MM.1S (cell line): ENCODE measurements at regions not wholly inside any gene's neighbourhood (a gene's known extent, or its start where the extent isn't known, plus 50 kb on each side); places are given as distances from the start of the nearest gene placed in this dataset.

Source experiments
- DNase-seq: peaks from one replicate; pipeline ENCODE4 v3.0.0-alpha.2; 2015
- H2AFZ ChIP-seq: fragments of 300-600 bp; sonication (generic); 2 replicates; pipeline ENCODE4 v1.6.0; 2016; ENCODE audit warnings: antibody characterized with exemption, low read length
- H3F3A ChIP-seq: fragments of 300-600 bp; sonication (generic); 2 replicates; pipeline ENCODE4 v1.6.1; 2016; ENCODE audit warnings: mild to moderate bottlenecking, antibody characterized with exemption, low read length, moderate library complexity, mixed read lengths; ENCODE audit not compliant: insufficient read depth
- H3K27ac ChIP-seq: fragments of 300-600 bp; sonication (generic); 2 replicates; pipeline ENCODE4 v1.5.1; 2016; ENCODE audit warnings: mild to moderate bottlenecking, low read length
- H3K27me3 ChIP-seq: fragments of 300-600 bp; sonication (generic); replicated peaks from 2 replicates; pipeline ENCODE4 v1.6.0; 2016; ENCODE audit warnings: low read length; ENCODE audit not compliant: insufficient read depth
- H3K36me3 ChIP-seq: fragments of 300-600 bp; sonication (generic); replicated peaks from 2 replicates; pipeline ENCODE4 v1.6.1; 2016; ENCODE audit warnings: mild to moderate bottlenecking, low read length, mixed read lengths; ENCODE audit not compliant: insufficient read depth
- H3K4me1 ChIP-seq: fragments of 300-600 bp; sonication (generic); 2 replicates; pipeline ENCODE4 v1.6.1; 2016; ENCODE audit warnings: low read length, mixed read lengths
- H3K4me2 ChIP-seq: fragments of 300-600 bp; sonication (generic); 2 replicates; pipeline ENCODE4 v1.6.0; 2016; ENCODE audit warnings: low read depth, low read length
- H3K4me3 ChIP-seq: fragments of 300-600 bp; sonication (generic); 2 replicates; pipeline ENCODE4 v1.5.1; 2016; ENCODE audit warnings: low read length, mixed read lengths
- H3K79me2 ChIP-seq: fragments of 300-600 bp; sonication (generic); 2 replicates; pipeline ENCODE4 v1.6.1; 2016; ENCODE audit warnings: mixed run types, low read length, mixed read lengths
- H3K9ac ChIP-seq: fragments of 300-600 bp; sonication (generic); 2 replicates; pipeline ENCODE4 v1.6.1; 2016; ENCODE audit warnings: low read length, mixed read lengths
- H3K9me2 ChIP-seq: fragments of 300-600 bp; sonication (generic); replicated peaks from 2 replicates; pipeline ENCODE4 v1.6.1; 2016; ENCODE audit warnings: mild to moderate bottlenecking, low read length, mixed read lengths; ENCODE audit not compliant: insufficient read depth
- H3K9me3 ChIP-seq: fragments of 300-600 bp; sonication (generic); replicated peaks from 2 replicates; pipeline ENCODE4 v1.6.1; 2016; ENCODE audit warnings: mild to moderate bottlenecking, low read length, mixed read lengths; ENCODE audit not compliant: insufficient read depth
- H4K20me1 ChIP-seq: fragments of 300-600 bp; sonication (generic); 2 replicates; pipeline ENCODE4 v1.6.1; 2016; ENCODE audit warnings: mild to moderate bottlenecking, low read length, moderate library complexity, mixed read lengths; ENCODE audit not compliant: insufficient read depth
- EZH2 ChIP-seq: fragments of 300-600 bp; sonication (generic); optimal IDR thresholded peaks from 2 replicates; pipeline ENCODE3; 2017; ENCODE audit warnings: low read depth, mild to moderate bottlenecking, antibody characterized with exemption, low read length, mixed read lengths
- EZH2phosphoT487 ChIP-seq: fragments of 300-600 bp; sonication (generic); IDR thresholded peaks from 2 replicates; pipeline ENCODE4 v1.6.1; 2018; ENCODE audit warnings: antibody characterized with exemption, low read length
- TF ChIP-seq, protein P1 (sequence below): fragments of 300-600 bp; sonication (generic); IDR thresholded peaks from 2 replicates; pipeline ENCODE4 v1.5.1; 2016; ENCODE audit warnings: antibody characterized with exemption, low read length, mixed read lengths

DNA sequence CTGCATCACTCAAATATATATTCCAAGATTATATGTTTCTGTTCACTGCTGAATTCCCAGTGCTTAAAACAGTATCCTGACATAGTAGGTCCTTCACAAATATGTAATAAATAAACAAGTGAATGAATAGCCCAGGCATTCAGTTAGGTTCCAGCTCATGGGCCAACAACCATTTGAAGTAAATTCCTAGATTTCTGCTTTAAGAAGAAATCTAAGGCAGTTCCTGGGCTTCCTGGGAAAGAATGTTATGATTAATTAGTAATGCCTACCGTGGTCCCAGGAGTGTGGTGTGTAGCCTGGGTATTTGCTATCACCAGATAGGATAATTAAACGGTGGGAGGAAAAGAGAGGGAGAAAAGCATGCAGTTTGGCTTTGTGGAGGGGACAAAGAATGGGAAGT, 576.8 kb downstream of the SOX6 start:
- Histone ChIP-seq H2AFZ (no peak overlapping the region), H3K9me3 (no peaks in the 10 kb centered on the region), H3K36me3 (no peaks in the 10 kb centered on the region), H3K4me1 (no peaks in the 10 kb centered on the region), H3K9me2 (no peaks in the 10 kb centered on the region), H3K27ac (no peak overlapping the region), H3K9ac (no peak overlapping the region), H3F3A (no peaks in the 10 kb centered on the region), H3K27me3 (no peaks in the 10 kb centered on the region), H3K4me3 (no peak overlapping the region), H3K79me2 (no peaks in the 10 kb centered on the region), H4K20me1 (no peaks in the 10 kb centered on the region), H3K4me2 (no peak overlapping the region)
- no peak for DNase-seq
- TF ChIP-seq, protein P1, sequence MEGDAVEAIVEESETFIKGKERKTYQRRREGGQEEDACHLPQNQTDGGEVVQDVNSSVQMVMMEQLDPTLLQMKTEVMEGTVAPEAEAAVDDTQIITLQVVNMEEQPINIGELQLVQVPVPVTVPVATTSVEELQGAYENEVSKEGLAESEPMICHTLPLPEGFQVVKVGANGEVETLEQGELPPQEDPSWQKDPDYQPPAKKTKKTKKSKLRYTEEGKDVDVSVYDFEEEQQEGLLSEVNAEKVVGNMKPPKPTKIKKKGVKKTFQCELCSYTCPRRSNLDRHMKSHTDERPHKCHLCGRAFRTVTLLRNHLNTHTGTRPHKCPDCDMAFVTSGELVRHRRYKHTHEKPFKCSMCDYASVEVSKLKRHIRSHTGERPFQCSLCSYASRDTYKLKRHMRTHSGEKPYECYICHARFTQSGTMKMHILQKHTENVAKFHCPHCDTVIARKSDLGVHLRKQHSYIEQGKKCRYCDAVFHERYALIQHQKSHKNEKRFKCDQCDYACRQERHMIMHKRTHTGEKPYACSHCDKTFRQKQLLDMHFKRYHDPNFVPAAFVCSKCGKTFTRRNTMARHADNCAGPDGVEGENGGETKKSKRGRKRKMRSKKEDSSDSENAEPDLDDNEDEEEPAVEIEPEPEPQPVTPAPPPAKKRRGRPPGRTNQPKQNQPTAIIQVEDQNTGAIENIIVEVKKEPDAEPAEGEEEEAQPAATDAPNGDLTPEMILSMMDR, result no peak
- TF ChIP-seq EZH2 (no peak), EZH2phosphoT487 (no peak)

DNA sequence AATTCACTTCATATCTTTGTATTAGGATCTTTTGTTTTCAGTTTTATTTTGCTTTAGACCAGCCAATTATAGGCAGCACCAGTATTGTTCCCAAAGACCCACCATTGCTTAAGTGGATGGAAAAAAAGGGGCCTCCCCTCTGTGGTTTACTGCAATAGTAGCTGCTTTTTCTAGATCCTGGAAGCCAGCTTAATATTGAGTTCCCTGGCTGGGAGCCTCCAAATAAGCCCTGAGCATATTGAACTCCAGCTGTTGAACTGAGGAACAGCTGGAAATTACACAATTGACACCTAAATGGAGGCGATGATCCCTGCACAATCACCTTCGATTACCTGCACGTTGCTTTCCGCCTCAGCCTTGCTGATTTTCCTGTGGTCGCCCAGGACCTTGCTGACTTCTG, 576.0 kb downstream of the SOX6 start:
- Histone ChIP-seq H3K27me3 (no peaks in the 10 kb centered on the region), H3K4me3 (no peak overlapping the region), H4K20me1 (no peaks in the 10 kb centered on the region), H3K9me3 (no peaks in the 10 kb centered on the region), H3K4me1 (no peaks in the 10 kb centered on the region), H3K9ac (no peak overlapping the region), H3K4me2 (no peak overlapping the region), H2AFZ (no peak overlapping the region), H3K36me3 (no peaks in the 10 kb centered on the region), H3K9me2 (no peaks in the 10 kb centered on the region), H3F3A (no peaks in the 10 kb centered on the region), H3K27ac (no peak overlapping the region), H3K79me2 (no peaks in the 10 kb centered on the region)
- no peak for TF ChIP-seq EZH2
- TF ChIP-seq EZH2phosphoT487, result no peak
- TF ChIP-seq, protein P1, result no peak
- no peak for DNase-seq

DNA sequence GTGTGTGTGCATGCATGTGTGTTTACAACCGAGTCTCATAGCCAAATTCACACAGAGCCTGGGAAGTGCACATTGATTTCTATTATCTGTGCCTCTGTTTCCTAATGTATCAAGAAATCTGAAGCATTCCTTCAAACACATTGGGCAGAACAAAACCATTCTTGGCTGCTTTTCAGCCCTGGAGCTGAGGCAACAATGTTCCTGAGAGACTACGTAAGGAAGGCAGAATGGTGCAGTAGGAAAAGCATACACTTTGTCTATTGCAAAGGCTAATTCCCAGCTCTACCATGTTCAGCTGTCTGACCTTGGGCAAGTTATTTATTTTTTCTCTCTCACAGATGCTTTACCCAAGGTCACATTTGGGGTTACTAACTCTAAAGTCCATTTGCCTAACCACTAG, 575.5 kb downstream of the SOX6 start:
- H3K9me2 ChIP-seq, result no peaks in the 10 kb centered on the region
- no peak for DNase-seq
- H3K9ac ChIP-seq, result no peak overlapping the region
- no peaks in the 10 kb centered on the region for H3K79me2 ChIP-seq
- H3K4me3 ChIP-seq, result no peak overlapping the region
- H2AFZ ChIP-seq, result no peak overlapping the region
- no peak overlapping the region for H3K4me2 ChIP-seq
- no peak overlapping the region for H3K27ac ChIP-seq
- TF ChIP-seq EZH2 (no peak), EZH2phosphoT487 (no peak)
- TF ChIP-seq, protein P1, result no peak
- no peaks in the 10 kb centered on the region for H3K27me3 ChIP-seq
- no peaks in the 10 kb centered on the region for H4K20me1 ChIP-seq
- H3K36me3 ChIP-seq, result no peaks in the 10 kb centered on the region
- H3K4me1 ChIP-seq, result no peaks in the 10 kb centered on the region
- no peaks in the 10 kb centered on the region for H3F3A ChIP-seq
- H3K9me3 ChIP-seq, result no peaks in the 10 kb centered on the region

DNA sequence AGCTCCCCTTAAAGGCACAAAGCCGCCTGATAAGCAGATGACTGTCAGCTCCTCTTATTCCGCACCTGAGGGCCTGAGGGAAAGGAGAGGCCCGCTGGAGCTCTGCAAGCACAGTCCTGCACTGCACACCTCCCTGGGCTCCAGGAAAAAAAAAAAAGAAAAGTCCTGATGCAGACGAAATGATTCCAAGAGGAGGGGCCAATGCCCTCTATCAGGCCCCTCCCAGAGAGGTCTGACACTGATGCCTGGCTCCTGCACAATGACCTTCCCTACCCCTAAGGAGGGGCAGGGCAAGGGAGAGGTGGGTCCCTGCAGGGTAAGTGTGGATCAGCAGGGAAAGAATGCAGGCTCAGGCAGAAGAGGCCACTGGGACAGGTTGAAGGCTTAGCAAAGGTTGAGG, 572.7 kb downstream of the SOX6 start:
- H3K9me2 ChIP-seq, result no peaks in the 10 kb centered on the region
- no peaks in the 10 kb centered on the region for H3K36me3 ChIP-seq
- H3K4me3 ChIP-seq, result no peak overlapping the region
- no peak overlapping the region for H3K27ac ChIP-seq
- no peaks in the 10 kb centered on the region for H4K20me1 ChIP-seq
- no peaks in the 10 kb centered on the region for H3K4me1 ChIP-seq
- no peak overlapping the region for H3K4me2 ChIP-seq
- no peak for DNase-seq
- no peak overlapping the region for H2AFZ ChIP-seq
- H3K9me3 ChIP-seq, result no peaks in the 10 kb centered on the region
- TF ChIP-seq EZH2 (no peak), EZH2phosphoT487 (no peak)
- TF ChIP-seq, protein P1, result no peak
- no peak overlapping the region for H3K9ac ChIP-seq
- H3K27me3 ChIP-seq, result no peaks in the 10 kb centered on the region
- no peaks in the 10 kb centered on the region for H3K79me2 ChIP-seq
- no peaks in the 10 kb centered on the region for H3F3A ChIP-seq
